HCT116 (cell line): ENCODE measurements at regions not wholly inside any gene's neighbourhood (a gene's known extent, or its start where the extent isn't known, plus 50 kb on each side); places are given as distances from the start of the nearest gene placed in this dataset.

Experiments
- ATAC-seq: fragments of 200-7000 bp; cut with Tn5 transposase; 2 replicates; pipeline ENCODE4 v1.9.1; 2020; ENCODE audit warnings: mild to moderate bottlenecking, moderate library complexity
- BruUV-seq: library from RNA; stranded (reverse); fragments of 400-500 nt; replicated peaks from 2 replicates; lab custom pipeline; 2021; lab: Mats Ljungman, UMichigan
- CTCF ChIA-PET: fragments of 300-600 bp; sonication (Branson Sonifier 250); formaldehyde crosslinking; loops from one replicate; lab custom pipeline; 2021; ENCODE audit warnings: antibody characterized with exemption; lab: Charles Lee
- POLR2A ChIA-PET: fragments of 300-600, 350-600 bp; sonication (Branson Sonifier 250); formaldehyde crosslinking; loops from one replicate; lab custom pipeline; 2021; ENCODE audit warnings: antibody characterized with exemption; lab: Charles Lee
- RAD21 ChIA-PET, 2 experiments: fragments of 300-600 bp; sonication (Branson Sonifier 250); formaldehyde crosslinking; loops; one replicate each; lab custom pipeline; 2023; ENCODE audit warnings: low total read pairs in 2 of 2; ENCODE audit not compliant: uncharacterized antibody in 2 of 2, unreplicated experiment in 2 of 2, low non-redundant PET in 1 of 2; lab: Charles Lee
- DNase-seq: peaks from one replicate; pipeline ENCODE4 v3.0.0-alpha.2; 2010; ENCODE audit warnings: low read depth, low spot score
- H2AFZ ChIP-seq: fragments of 200-600 bp; shearing (Covaris generic), sonication (generic); 2 replicates; pipeline ENCODE4 v1.6.1; 2017; ENCODE audit warnings: low read depth, mixed run types, mixed read lengths, antibody characterized with exemption, low read length; ENCODE audit not compliant: poor library complexity, severe bottlenecking
- H3K27ac ChIP-seq: 2 replicates; pipeline ENCODE4 v1.5.1; 2012; ENCODE audit warnings: low read depth, low read length
- H3K27me3 ChIP-seq: fragments of 200-600 bp; sonication (generic); 2 replicates; pipeline ENCODE4 v1.6.1; 2016; ENCODE audit warnings: mixed run types, low read length, mixed read lengths; ENCODE audit not compliant: insufficient read depth
- H3K36me3 ChIP-seq, 2 experiments: fragments of 200-500 bp in 1 of 2; fragments of 200-600 bp in 1 of 2; sonication (Bioruptor generic) in 1 of 2; sonication (generic) in 1 of 2; 2 replicates each; pipeline versions ENCODE4 v1.5.1 to v1.6.1; 2014 to 2016; ENCODE audit warnings: low read length in 2 of 2, inconsistent platforms in 1 of 2, mixed read lengths in 1 of 2, mixed run types in 1 of 2; ENCODE audit not compliant: insufficient read depth in 2 of 2, control insufficient read depth in 1 of 2
- H3K4me1 ChIP-seq, 2 experiments: fragments of 200-600 bp in 1 of 2; sonication (generic) in 1 of 2; 2 replicates each; pipeline versions ENCODE4 v1.5.1 to v1.6.1; 2012 to 2017; ENCODE audit warnings: low read length in 2 of 2, inconsistent platforms in 1 of 2, mild to moderate bottlenecking in 1 of 2, mixed read lengths in 1 of 2, mixed run types in 1 of 2, moderate library complexity in 1 of 2; ENCODE audit not compliant: insufficient read depth in 2 of 2, control insufficient read depth in 1 of 2
- H3K4me2 ChIP-seq: fragments of 200-600 bp; sonication (generic); 2 replicates; pipeline ENCODE4 v1.6.1; 2017; ENCODE audit warnings: mixed run types, low read length, mixed read lengths
- H3K4me3 ChIP-seq, 2 experiments: fragments of 200-600 bp in 1 of 2; sonication (generic) in 1 of 2; replicated peaks in 1 of 2; 2 replicates each; pipeline ENCODE4 v1.5.1; 2011 to 2016; ENCODE audit warnings: low read length in 2 of 2, control low read depth in 1 of 2, low read depth in 1 of 2, mild to moderate bottlenecking in 1 of 2, mixed read lengths in 1 of 2, mixed run types in 1 of 2
- H3K79me2 ChIP-seq: fragments of 200-600 bp; sonication (generic); 2 replicates; pipeline ENCODE4 v1.6.1; 2017; ENCODE audit warnings: mild to moderate bottlenecking, mixed run types, low read length, moderate library complexity, mixed read lengths; ENCODE audit not compliant: insufficient read depth
- H3K9ac ChIP-seq: fragments of 200-600 bp; sonication (generic); 2 replicates; pipeline ENCODE4 v1.6.1; 2016; ENCODE audit warnings: low read length, mixed read lengths
- H3K9me2 ChIP-seq: fragments of 200-600 bp; sonication (generic), shearing (Covaris generic); 2 replicates; pipeline ENCODE4 v1.6.1; 2017; ENCODE audit warnings: mixed run types, mild to moderate bottlenecking, moderate library complexity; ENCODE audit not compliant: insufficient read depth
- H3K9me3 ChIP-seq, 2 experiments: fragments of 200-500 bp in 1 of 2; fragments of 200-600 bp in 1 of 2; sonication (Bioruptor generic) in 1 of 2; sonication (generic) in 1 of 2; 2 replicates each; pipeline ENCODE4 v1.6.1; 2014 to 2017; ENCODE audit warnings: low read length in 2 of 2, mixed read lengths in 2 of 2, inconsistent platforms in 1 of 2, low read depth in 1 of 2, mild to moderate bottlenecking in 1 of 2, mixed run types in 1 of 2, moderate library complexity in 1 of 2; ENCODE audit not compliant: control insufficient read depth in 1 of 2, insufficient read depth in 1 of 2
- H4K20me1 ChIP-seq: fragments of 200-600 bp; sonication (generic), shearing (Covaris generic); 2 replicates; pipeline ENCODE4 v1.6.1; 2017; ENCODE audit warnings: mixed run types, mild to moderate bottlenecking, moderate library complexity; ENCODE audit not compliant: insufficient read depth
- ATF3 ChIP-seq: IDR thresholded peaks from 2 replicates; pipeline ENCODE4 v1.6.1; 2012
- CEBPB ChIP-seq: IDR thresholded peaks from 2 replicates; pipeline ENCODE4 v1.6.1; 2012; ENCODE audit warnings: low read depth
- CTCF ChIP-seq, 3 experiments: fragments of 200-600 bp in 1 of 3; sonication (generic) in 1 of 3; IDR thresholded peaks in 2 of 3; conservative IDR thresholded peaks in 1 of 3; 2 replicates each; pipeline ENCODE4 v1.5.1; 2012 to 2017; ENCODE audit warnings: low read depth in 2 of 3, low read length in 2 of 3, antibody characterized with exemption in 1 of 3, borderline replicate concordance in 1 of 3, control low read depth in 1 of 3, mild to moderate bottlenecking in 1 of 3, mixed read lengths in 1 of 3, mixed run types in 1 of 3, moderate library complexity in 1 of 3; ENCODE audit not compliant: insufficient read depth in 1 of 3
- EGR1 ChIP-seq: IDR thresholded peaks from 2 replicates; pipeline ENCODE4 v1.6.1; 2012; ENCODE audit warnings: low read depth
- ELF1 ChIP-seq: IDR thresholded peaks from 2 replicates; pipeline ENCODE4 v1.6.1; 2012; ENCODE audit warnings: low read depth, borderline replicate concordance
- EZH2 ChIP-seq: fragments of 200-600 bp; sonication (generic); IDR thresholded peaks from 2 replicates; pipeline ENCODE4 v1.6.1; 2017; ENCODE audit warnings: antibody characterized with exemption, mixed run types
- EZH2phosphoT487 ChIP-seq: fragments of 200-600 bp; IDR thresholded peaks from 2 replicates; pipeline ENCODE4 v1.6.1; 2018; ENCODE audit warnings: antibody characterized with exemption, borderline replicate concordance
- POLR2A ChIP-seq: IDR thresholded peaks from 2 replicates; pipeline ENCODE4 v1.7.0; 2011; ENCODE audit warnings: borderline replicate concordance; ENCODE audit not compliant: insufficient read depth, insufficient read length; ENCODE audit errors: extremely low read depth
- RAD21 ChIP-seq: IDR thresholded peaks from 2 replicates; pipeline ENCODE4 v1.6.1; 2012; ENCODE audit warnings: low read depth, mild to moderate bottlenecking
- SP1 ChIP-seq: IDR thresholded peaks from 2 replicates; pipeline ENCODE4 v1.6.1; 2012; ENCODE audit warnings: low read depth
- SRF ChIP-seq: IDR thresholded peaks from 2 replicates; pipeline ENCODE4 v1.6.1; 2012; ENCODE audit warnings: low read depth
- TCF7L2 ChIP-seq: IDR thresholded peaks from 2 replicates; pipeline ENCODE4 v1.7.0; 2011; ENCODE audit warnings: borderline replicate concordance, inconsistent platforms; ENCODE audit not compliant: insufficient read depth, insufficient read length; ENCODE audit errors: extremely low read depth
- ZNF274 ChIP-seq: fragments of 200-500 bp; sonication (Bioruptor generic); IDR thresholded peaks from 2 replicates; pipeline ENCODE4 v1.6.1; 2014; ENCODE audit warnings: mild to moderate bottlenecking, low read depth, low read length, inconsistent platforms
- intact Hi-C: fragments of 100-400 bp; cut with micrococcal nuclease; formaldehyde crosslinking; loops from 2 replicates; pipeline ENCODE4 v1.10.0; 2022
- TF ChIP-seq, protein P1 (sequence below): IDR thresholded peaks from 2 replicates; pipeline ENCODE4 v1.6.1; 2011; ENCODE audit warnings: mild to moderate bottlenecking, low read length, moderate library complexity; ENCODE audit not compliant: insufficient replicate concordance; ENCODE audit errors: extremely low read depth
- TF ChIP-seq, protein P2 (sequence below): IDR thresholded peaks from 2 replicates; pipeline ENCODE4 v1.6.1; 2012; ENCODE audit warnings: low read depth
- TF ChIP-seq, protein P3 (sequence below): IDR thresholded peaks from 2 replicates; pipeline ENCODE4 v1.6.1; 2012

- TF ChIP-seq CTCF (IDR thresholded peaks at IDR 0.05 in 2 of 3, conservative IDR thresholded peaks at IDR 0.05 in 1 of 3; ENCODE audit: borderline replicate concordance in 1 of 3, insufficient read depth in 1 of 3, low read depth in 2 of 3, low read length in 2 of 3) (no peak), TCF7L2 (no peak)
- TF ChIP-seq, protein P1, sequence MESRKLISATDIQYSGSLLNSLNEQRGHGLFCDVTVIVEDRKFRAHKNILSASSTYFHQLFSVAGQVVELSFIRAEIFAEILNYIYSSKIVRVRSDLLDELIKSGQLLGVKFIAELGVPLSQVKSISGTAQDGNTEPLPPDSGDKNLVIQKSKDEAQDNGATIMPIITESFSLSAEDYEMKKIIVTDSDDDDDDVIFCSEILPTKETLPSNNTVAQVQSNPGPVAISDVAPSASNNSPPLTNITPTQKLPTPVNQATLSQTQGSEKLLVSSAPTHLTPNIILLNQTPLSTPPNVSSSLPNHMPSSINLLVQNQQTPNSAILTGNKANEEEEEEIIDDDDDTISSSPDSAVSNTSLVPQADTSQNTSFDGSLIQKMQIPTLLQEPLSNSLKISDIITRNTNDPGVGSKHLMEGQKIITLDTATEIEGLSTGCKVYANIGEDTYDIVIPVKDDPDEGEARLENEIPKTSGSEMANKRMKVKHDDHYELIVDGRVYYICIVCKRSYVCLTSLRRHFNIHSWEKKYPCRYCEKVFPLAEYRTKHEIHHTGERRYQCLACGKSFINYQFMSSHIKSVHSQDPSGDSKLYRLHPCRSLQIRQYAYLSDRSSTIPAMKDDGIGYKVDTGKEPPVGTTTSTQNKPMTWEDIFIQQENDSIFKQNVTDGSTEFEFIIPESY = no peak
These were observed 1171.4 kb upstream of the ADGRL2 start (continued) for GRCh38 chr1:80629304-80629837.

- POLR2A ChIA-PET = no interaction called here
- no TSS peak for BruUV-seq
- Histone ChIP-seq H3K4me1 (no peaks in the 10 kb centered on the region), H3K36me3 (no peaks in the 10 kb centered on the region), H3K9me2 (no peaks in the 10 kb centered on the region), H2AFZ (no peak overlapping the region), H3K79me2 (no peaks in the 10 kb centered on the region), H3K9me3 (no peaks in the 10 kb centered on the region; a peak in 1 of 4 replicates), H4K20me1 (no peaks in the 10 kb centered on the region), H3K27ac (no peak overlapping the region), H3K4me2 (no peak overlapping the region), H3K9ac (no peak overlapping the region), H3K27me3 (no peaks in the 10 kb centered on the region), H3K4me3 (no peak overlapping the region)
- intact Hi-C loops = no loop called here
- TF ChIP-seq, protein P2, sequence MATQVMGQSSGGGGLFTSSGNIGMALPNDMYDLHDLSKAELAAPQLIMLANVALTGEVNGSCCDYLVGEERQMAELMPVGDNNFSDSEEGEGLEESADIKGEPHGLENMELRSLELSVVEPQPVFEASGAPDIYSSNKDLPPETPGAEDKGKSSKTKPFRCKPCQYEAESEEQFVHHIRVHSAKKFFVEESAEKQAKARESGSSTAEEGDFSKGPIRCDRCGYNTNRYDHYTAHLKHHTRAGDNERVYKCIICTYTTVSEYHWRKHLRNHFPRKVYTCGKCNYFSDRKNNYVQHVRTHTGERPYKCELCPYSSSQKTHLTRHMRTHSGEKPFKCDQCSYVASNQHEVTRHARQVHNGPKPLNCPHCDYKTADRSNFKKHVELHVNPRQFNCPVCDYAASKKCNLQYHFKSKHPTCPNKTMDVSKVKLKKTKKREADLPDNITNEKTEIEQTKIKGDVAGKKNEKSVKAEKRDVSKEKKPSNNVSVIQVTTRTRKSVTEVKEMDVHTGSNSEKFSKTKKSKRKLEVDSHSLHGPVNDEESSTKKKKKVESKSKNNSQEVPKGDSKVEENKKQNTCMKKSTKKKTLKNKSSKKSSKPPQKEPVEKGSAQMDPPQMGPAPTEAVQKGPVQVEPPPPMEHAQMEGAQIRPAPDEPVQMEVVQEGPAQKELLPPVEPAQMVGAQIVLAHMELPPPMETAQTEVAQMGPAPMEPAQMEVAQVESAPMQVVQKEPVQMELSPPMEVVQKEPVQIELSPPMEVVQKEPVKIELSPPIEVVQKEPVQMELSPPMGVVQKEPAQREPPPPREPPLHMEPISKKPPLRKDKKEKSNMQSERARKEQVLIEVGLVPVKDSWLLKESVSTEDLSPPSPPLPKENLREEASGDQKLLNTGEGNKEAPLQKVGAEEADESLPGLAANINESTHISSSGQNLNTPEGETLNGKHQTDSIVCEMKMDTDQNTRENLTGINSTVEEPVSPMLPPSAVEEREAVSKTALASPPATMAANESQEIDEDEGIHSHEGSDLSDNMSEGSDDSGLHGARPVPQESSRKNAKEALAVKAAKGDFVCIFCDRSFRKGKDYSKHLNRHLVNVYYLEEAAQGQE = no peak
- TF ChIP-seq ATF3 (no peak), EGR1 (no peak), SP1 (no peak), RAD21 (no peak), ZNF274 (no peak), CEBPB (no peak), EZH2 (no peak), ELF1 (no peak), SRF (no peak), EZH2phosphoT487 (no peak), POLR2A (no peak)
- TF ChIP-seq, protein P3, sequence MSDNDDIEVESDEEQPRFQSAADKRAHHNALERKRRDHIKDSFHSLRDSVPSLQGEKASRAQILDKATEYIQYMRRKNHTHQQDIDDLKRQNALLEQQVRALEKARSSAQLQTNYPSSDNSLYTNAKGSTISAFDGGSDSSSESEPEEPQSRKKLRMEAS = no peak
- DNase-seq (no peak), ATAC-seq (no peak)
- CTCF ChIA-PET = no interaction called here
- RAD21 ChIA-PET = no interaction called here
These were observed 1176.1 kb upstream of the ADGRL2 start for GRCh38 chr1:80624682-80625081.
